Liver (tissue), 8 donors: ENCODE measurements at regions not wholly inside any gene's neighbourhood (a gene's known extent, or its start where the extent isn't known, plus 50 kb on each side); places are given as distances from the start of the nearest gene placed in this dataset.

Source experiments
- DNase-seq: peaks from one replicate; pipeline ENCODE4 v3.0.0-alpha.2; 2017; ENCODE audit warnings: low spot score
- H3K27ac ChIP-seq, 2 donors: one replicate each; pipeline ENCODE4 v1.7.0; 2013; ENCODE audit warnings: inconsistent platforms in 2 of 2, low read length in 2 of 2, control low read depth in 1 of 2, low read depth in 1 of 2, mild to moderate bottlenecking in 1 of 2
- H3K27me3 ChIP-seq, 4 donors: one replicate each; pipeline versions ENCODE4 v1.6.1 to v1.7.0; 2013; ENCODE audit warnings: low read length in 3 of 4, inconsistent platforms in 1 of 4, mild to moderate bottlenecking in 1 of 4, moderate library complexity in 1 of 4; ENCODE audit not compliant: control insufficient read depth in 4 of 4, insufficient read depth in 4 of 4
- H3K36me3 ChIP-seq, 4 donors: one replicate each; pipeline versions ENCODE4 v1.6.1 to v1.7.0; 2013; ENCODE audit warnings: low read length in 3 of 4, mild to moderate bottlenecking in 3 of 4, low read depth in 1 of 4, moderate library complexity in 1 of 4; ENCODE audit not compliant: control insufficient read depth in 4 of 4, insufficient read depth in 3 of 4
- H3K4me1 ChIP-seq, 4 donors: one replicate each; pipeline versions ENCODE4 v1.6.1 to v1.7.0; 2013; ENCODE audit warnings: low read length in 3 of 4, mild to moderate bottlenecking in 3 of 4, moderate library complexity in 1 of 4; ENCODE audit not compliant: control insufficient read depth in 4 of 4, insufficient read depth in 4 of 4
- H3K4me3 ChIP-seq, 3 donors: one replicate each; pipeline versions ENCODE4 v1.6.1 to v1.7.0; 2013; ENCODE audit warnings: low read length in 3 of 3, control low read depth in 1 of 3, low read depth in 1 of 3, mild to moderate bottlenecking in 1 of 3
- H3K9ac ChIP-seq, 2 donors: one replicate each; pipeline ENCODE4 v1.7.0; 2013; ENCODE audit warnings: low read length in 2 of 2, mild to moderate bottlenecking in 2 of 2, moderate library complexity in 2 of 2, control low read depth in 1 of 2, low read depth in 1 of 2
- H3K9me3 ChIP-seq, 4 donors: one replicate each; pipeline versions ENCODE4 v1.6.1 to v1.7.0; 2013; ENCODE audit warnings: low read length in 3 of 4; ENCODE audit not compliant: control insufficient read depth in 4 of 4
- ATF3 ChIP-seq: IDR thresholded peaks from 2 replicates; pipeline ENCODE4 v1.6.1; 2016; ENCODE audit warnings: antibody characterized with exemption
- CTCF ChIP-seq: fragments of 150-350 bp; IDR thresholded peaks from 2 replicates; pipeline ENCODE4 v1.5.1; 2017; ENCODE audit warnings: improper control_type of control experiment, low read depth, low read length; ENCODE audit not compliant: missing input control
- EGR1 ChIP-seq, 2 donors: IDR thresholded peaks; 2 replicates each; pipeline ENCODE4 v1.6.1; 2016 to 2018; ENCODE audit warnings: antibody characterized with exemption in 2 of 2, low read depth in 2 of 2
- FOXA1 ChIP-seq: IDR thresholded peaks from 2 replicates; pipeline ENCODE4 v1.6.1; 2016; ENCODE audit warnings: antibody characterized with exemption
- FOXA2 ChIP-seq: IDR thresholded peaks from 2 replicates; pipeline ENCODE4 v1.6.1; 2016; ENCODE audit warnings: antibody characterized with exemption
- GABPA ChIP-seq, 2 donors: IDR thresholded peaks in 1 of 2; conservative IDR thresholded peaks in 1 of 2; 2 replicates each; pipeline ENCODE4 v1.6.1; 2016; ENCODE audit warnings: antibody characterized with exemption in 2 of 2, mild to moderate bottlenecking in 1 of 2, moderate library complexity in 1 of 2
- HNF4A ChIP-seq, 2 donors: conservative IDR thresholded peaks; 2 replicates each; pipeline ENCODE4 v1.6.1; 2016; ENCODE audit warnings: antibody characterized with exemption in 2 of 2, mild to moderate bottlenecking in 2 of 2
- HNF4G ChIP-seq: IDR thresholded peaks from 2 replicates; pipeline ENCODE4 v1.6.1; 2016; ENCODE audit warnings: antibody characterized with exemption
- JUND ChIP-seq, 2 donors: IDR thresholded peaks; 2 replicates each; pipeline ENCODE4 v1.6.1; 2016; ENCODE audit warnings: antibody characterized with exemption in 2 of 2
- MAX ChIP-seq: IDR thresholded peaks from 2 replicates; pipeline ENCODE4 v1.6.1; 2016; ENCODE audit warnings: antibody characterized with exemption
- NR2F2 ChIP-seq: IDR thresholded peaks from 2 replicates; pipeline ENCODE4 v1.6.1; 2016; ENCODE audit warnings: antibody characterized with exemption
- RAD21 ChIP-seq, 2 donors: IDR thresholded peaks; 2 replicates each; pipeline ENCODE4 v1.6.1; 2016; ENCODE audit warnings: antibody characterized with exemption in 2 of 2, mild to moderate bottlenecking in 2 of 2
- REST ChIP-seq: IDR thresholded peaks from 2 replicates; pipeline ENCODE4 v1.6.1; 2016; ENCODE audit warnings: antibody characterized with exemption, mild to moderate bottlenecking
- RXRA ChIP-seq, 2 donors: IDR thresholded peaks; 2 replicates each; pipeline ENCODE4 v1.6.1; 2017 to 2018; ENCODE audit warnings: antibody characterized with exemption in 2 of 2, mild to moderate bottlenecking in 1 of 2
- SP1 ChIP-seq: IDR thresholded peaks from 2 replicates; pipeline ENCODE4 v1.6.1; 2018; ENCODE audit warnings: antibody characterized with exemption, mild to moderate bottlenecking
- TAF1 ChIP-seq: conservative IDR thresholded peaks from 2 replicates; pipeline ENCODE4 v1.6.1; 2016; ENCODE audit warnings: antibody characterized with exemption, mild to moderate bottlenecking
- YY1 ChIP-seq: IDR thresholded peaks from 2 replicates; pipeline ENCODE4 v1.6.1; 2016; ENCODE audit warnings: antibody characterized with exemption, mild to moderate bottlenecking
- ZBTB33 ChIP-seq: IDR thresholded peaks from 2 replicates; pipeline ENCODE4 v1.6.1; 2016; ENCODE audit warnings: antibody characterized with exemption
- WGBS: extraction: QIAGEN DNeasy Blood & Tissue Kit; methylation state at CpG from one replicate; pipeline ENCODE4 v1.1.7; 2013; 5-methylcytosine and 5-hydroxymethylcytosine counted together
- donor health status: healthy.
- donor health status: healthy.
- donor health status: healthy.
- donor health status: healthy.
- donor health status: healthy.

- Histone ChIP-seq H3K27ac (no peak overlapping the region), H3K36me3 (no peaks in the 10 kb centered on the region), H3K4me1 (peaks cover 0 to 7% (median 2%) of the 10 kb centered on the region in 4 donors), H3K9me3 (no peaks in the 10 kb centered on the region), H3K27me3 (no peaks in the 10 kb centered on the region), H3K4me3 (no peak overlapping the region), H3K9ac (no peak overlapping the region)
- DNase-seq = no peak
- TF ChIP-seq HNF4G (no peak), FOXA1 (no peak), SP1 (no peak), YY1 (no peak), TAF1 (no peak), ZBTB33 (no peak), HNF4A (conservative IDR thresholded peaks at IDR 0.05) (no peak), REST (no peak), RAD21 (IDR thresholded peaks at IDR 0.05) (no peak), MAX (no peak), FOXA2 (no peak), CTCF (no peak)
- 94% methylated on average over 2 of the region's 2 CpGs for WGBS
These were observed 146.3 kb upstream of the SPOPL start for GRCh38 chr2:138355244-138355643.

GRCh38 chr2:138356178-138356577 is 145.4 kb upstream of the SPOPL start:
- WGBS = 21% methylated on average over 4 of the region's 4 CpGs
- Histone ChIP-seq H3K27ac (peak overlapping the region in 1 of 2 donors; percentile 48), H3K9ac (no peak overlapping the region), H3K4me3 (no peak overlapping the region), H3K36me3 (no peaks in the 10 kb centered on the region), H3K4me1 (peaks cover 0 to 7% (median 2%) of the 10 kb centered on the region in 4 donors), H3K9me3 (no peaks in the 10 kb centered on the region), H3K27me3 (no peaks in the 10 kb centered on the region)
- no peak for DNase-seq
- peak; percentile 38 for TF ChIP-seq FOXA1
- TF ChIP-seq NR2F2 = no peak
- TF ChIP-seq RXRA (IDR thresholded peaks at IDR 0.05) = peak; percentile 90 to 92
- no peak for TF ChIP-seq GABPA (IDR thresholded peaks at IDR 0.05 in 1 of 2, conservative IDR thresholded peaks at IDR 0.05 in 1 of 2)
- peak; percentile 68 for TF ChIP-seq REST
- TF ChIP-seq EGR1 (IDR thresholded peaks at IDR 0.05; ENCODE audit: low read depth in 2 of 2) = peak in 1 of 2 donors; percentile 48
- peak in 1 of 2 donors; percentile 80 for TF ChIP-seq JUND (IDR thresholded peaks at IDR 0.05)
- TF ChIP-seq ATF3 = peak; percentile 31
- TF ChIP-seq YY1 = peak; percentile 90
- peak; percentile 70 for TF ChIP-seq SP1
- TF ChIP-seq RAD21 (IDR thresholded peaks at IDR 0.05) = peak; percentile 63 to 64
- TF ChIP-seq TAF1 = no peak
- no peak for TF ChIP-seq CTCF
